H9 (cell line): ENCODE measurements at regions not wholly inside any gene's neighbourhood (a gene's known extent, or its start where the extent isn't known, plus 50 kb on each side); places are given as distances from the start of the nearest gene placed in this dataset.

Experiments used
- DNase-seq: peaks from one replicate; pipeline ENCODE4 v3.0.0-alpha.2; 2017
- H2AFZ ChIP-seq: one replicate; pipeline ENCODE4 v1.6.1; 2013; ENCODE audit warnings: mild to moderate bottlenecking, low read length, control low read depth, moderate library complexity
- H2AK5ac ChIP-seq: 2 replicates; pipeline ENCODE4 v1.6.1; 2013; ENCODE audit warnings: low read length, control low read depth, mixed read lengths; ENCODE audit not compliant: insufficient read length
- H2BK120ac ChIP-seq: one replicate; pipeline ENCODE4 v1.6.1; 2013; ENCODE audit warnings: low read depth, mild to moderate bottlenecking, low read length, control low read depth, inconsistent platforms; ENCODE audit not compliant: poor library complexity, severe bottlenecking
- H2BK12ac ChIP-seq: 2 replicates; pipeline ENCODE4 v1.6.1; 2013; ENCODE audit warnings: low read length, control low read depth, mixed read lengths, low read depth; ENCODE audit not compliant: insufficient read length
- H2BK15ac ChIP-seq: 2 replicates; pipeline ENCODE4 v1.6.1; 2013; ENCODE audit warnings: low read depth, low read length, control low read depth
- H2BK20ac ChIP-seq: one replicate; pipeline ENCODE4 v1.6.1; 2013; ENCODE audit warnings: low read depth, mild to moderate bottlenecking, low read length, control low read depth, inconsistent platforms; ENCODE audit not compliant: poor library complexity, severe bottlenecking
- H2BK5ac ChIP-seq: 2 replicates; pipeline ENCODE4 v1.6.1; 2013; ENCODE audit warnings: low read length, control low read depth, mixed read lengths; ENCODE audit not compliant: insufficient read length
- H3K14ac ChIP-seq: 2 replicates; pipeline ENCODE4 v1.6.1; 2013; ENCODE audit warnings: low read length, control low read depth; ENCODE audit not compliant: insufficient read depth
- H3K18ac ChIP-seq: 2 replicates; pipeline ENCODE4 v1.6.1; 2013; ENCODE audit warnings: low read depth, mild to moderate bottlenecking, mixed read lengths, low read length, control low read depth; ENCODE audit not compliant: insufficient read length
- H3K23ac ChIP-seq: 2 replicates; pipeline ENCODE4 v1.6.1; 2013; ENCODE audit warnings: low read length, control low read depth, mixed read lengths, low read depth; ENCODE audit not compliant: insufficient read length
- H3K23me2 ChIP-seq: 2 replicates; pipeline ENCODE4 v1.6.1; 2013; ENCODE audit warnings: low read depth, mild to moderate bottlenecking, mixed read lengths, low read length, control low read depth; ENCODE audit not compliant: insufficient read length, poor library complexity, severe bottlenecking
- H3K27ac ChIP-seq: 2 replicates; pipeline ENCODE4 v1.5.1; 2013; ENCODE audit warnings: low read length, control low read depth, mixed read lengths, low read depth; ENCODE audit not compliant: insufficient read length
- H3K27me3 ChIP-seq: 2 replicates; pipeline ENCODE4 v1.6.1; 2013; ENCODE audit warnings: low read length, control low read depth, inconsistent platforms; ENCODE audit not compliant: insufficient read depth
- H3K4ac ChIP-seq: 2 replicates; pipeline ENCODE4 v1.6.1; 2013; ENCODE audit warnings: low read depth, mild to moderate bottlenecking, control low read depth, inconsistent platforms, low read length, moderate library complexity
- H3K4me1 ChIP-seq: 2 replicates; pipeline ENCODE4 v1.6.1; 2013; ENCODE audit warnings: low read length, control low read depth, inconsistent platforms; ENCODE audit not compliant: insufficient read depth
- H3K4me2 ChIP-seq: 2 replicates; pipeline ENCODE4 v1.6.1; 2013; ENCODE audit warnings: low read length, control low read depth, mixed read lengths; ENCODE audit not compliant: insufficient read length, insufficient read depth
- H3K56ac ChIP-seq: 2 replicates; pipeline ENCODE4 v1.6.1; 2013; ENCODE audit warnings: low read depth, mild to moderate bottlenecking, mixed read lengths, low read length, control low read depth; ENCODE audit not compliant: insufficient read length
- H3K79me1 ChIP-seq: 2 replicates; pipeline ENCODE4 v1.6.1; 2013; ENCODE audit warnings: low read depth, mild to moderate bottlenecking, moderate library complexity, low read length, control low read depth, inconsistent platforms; ENCODE audit not compliant: insufficient read depth, poor library complexity, severe bottlenecking
- H3K79me2 ChIP-seq: 2 replicates; pipeline ENCODE4 v1.6.1; 2013; ENCODE audit warnings: low read length, control low read depth, inconsistent platforms; ENCODE audit not compliant: insufficient read depth
- H3K9ac ChIP-seq: 2 replicates; pipeline ENCODE4 v1.6.1; 2013; ENCODE audit warnings: low read length, control low read depth, mixed read lengths; ENCODE audit not compliant: insufficient read length; ENCODE audit errors: extremely low read depth
- H3K9me3 ChIP-seq: one replicate; pipeline ENCODE4 v1.6.1; 2013; ENCODE audit warnings: low read depth, low read length, inconsistent platforms; ENCODE audit not compliant: control insufficient read depth
- H3T11ph ChIP-seq: one replicate; pipeline ENCODE4 v1.6.1; 2013; ENCODE audit warnings: mild to moderate bottlenecking, low read length, control low read depth, inconsistent platforms
- H4K20me1 ChIP-seq: one replicate; pipeline ENCODE4 v1.6.1; 2013; ENCODE audit not compliant: control insufficient read depth, insufficient read length, insufficient read depth
- H4K5ac ChIP-seq: 2 replicates; pipeline ENCODE4 v1.6.1; 2013; ENCODE audit warnings: low read depth, mild to moderate bottlenecking, mixed read lengths, low read length, control low read depth; ENCODE audit not compliant: insufficient read length
- H4K8ac ChIP-seq: replicated peaks from 2 replicates; pipeline ENCODE4 v1.6.1; 2013; ENCODE audit warnings: low read length, control low read depth, mixed read lengths, low read depth; ENCODE audit not compliant: insufficient read length
- H4K91ac ChIP-seq: 2 replicates; pipeline ENCODE4 v1.6.1; 2013; ENCODE audit warnings: low read depth, mild to moderate bottlenecking, moderate library complexity, mixed read lengths, low read length, control low read depth; ENCODE audit not compliant: insufficient read length
- H3K27ac Mint-ChIP-seq, 3 experiments: 2 replicates in 2 of 3; 3 replicates in 1 of 3; pipeline ENCODE4 v1.8.0; 2020 to 2021; ENCODE audit warnings: mixed read lengths in 3 of 3, mild to moderate bottlenecking in 1 of 3, moderate library complexity in 1 of 3
- H3K27me3 Mint-ChIP-seq: 2 replicates; pipeline ENCODE4 v1.8.0; 2021; ENCODE audit warnings: low read depth, mild to moderate bottlenecking, moderate library complexity, mixed read lengths
- H3K36me3 Mint-ChIP-seq, 3 experiments: 2 replicates in 2 of 3; 3 replicates in 1 of 3; pipeline ENCODE4 v1.8.0; 2020 to 2021; ENCODE audit warnings: low read depth in 3 of 3, mixed read lengths in 3 of 3; ENCODE audit not compliant: insufficient read depth in 1 of 3
- H3K4me1 Mint-ChIP-seq, 2 experiments: 2 replicates each; pipeline ENCODE4 v1.8.0; 2020; ENCODE audit warnings: mixed read lengths in 2 of 2
- H3K4me3 Mint-ChIP-seq, 2 experiments: 2 replicates in 1 of 2; 3 replicates in 1 of 2; pipeline ENCODE4 v1.8.0; 2020 to 2021; ENCODE audit warnings: mild to moderate bottlenecking in 2 of 2, mixed read lengths in 2 of 2, moderate library complexity in 1 of 2
- H3K9me3 Mint-ChIP-seq, 2 experiments: 2 replicates in 1 of 2; 3 replicates in 1 of 2; pipeline ENCODE4 v1.8.0; 2020; ENCODE audit warnings: mild to moderate bottlenecking in 2 of 2, mixed read lengths in 2 of 2, moderate library complexity in 1 of 2
- CTCF ChIP-seq: fragments of 200-600 bp; sonication (generic); conservative IDR thresholded peaks from 3 replicates; pipeline ENCODE4 v1.8.0; 2021; ENCODE audit warnings: antibody characterized with exemption, mild to moderate bottlenecking
- WGBS: extraction: QIAGEN DNeasy Blood & Tissue Kit; methylation state at CpG from one replicate; pipeline ENCODE4 v1.1.7; 2013; ENCODE audit warnings: missing lambda C conversion rate, low lambda C conversion rate, mixed read lengths; ENCODE audit not compliant: insufficient read length; ENCODE audit errors: extremely low coverage; 5-methylcytosine and 5-hydroxymethylcytosine counted together

DNA sequence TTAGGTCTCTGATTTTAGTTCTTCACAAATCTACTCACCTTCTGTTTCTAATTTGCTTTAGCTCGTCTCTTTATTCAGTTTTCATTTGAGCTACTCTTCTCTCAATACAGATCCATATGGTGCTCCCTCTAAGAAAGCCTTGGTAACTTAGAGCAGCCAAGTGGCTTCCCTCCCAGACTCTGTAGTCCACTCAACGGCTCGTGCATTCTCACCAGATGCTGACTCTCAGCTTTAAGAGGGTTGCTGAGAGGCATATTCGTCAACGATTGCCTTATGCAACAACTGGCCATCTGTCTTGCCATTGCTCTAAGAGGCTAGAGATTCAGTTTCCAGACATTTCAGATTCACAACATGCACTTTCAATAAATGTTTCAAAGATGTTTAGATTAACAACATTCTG lies 785.8 kb upstream of the SLC10A2 start:
- no peaks in the 10 kb centered on the region for H3K4me1 ChIP-seq
- H3K9me3 Mint-ChIP-seq, result no peaks in the 10 kb centered on the region
- no peaks in the 10 kb centered on the region for H3K27me3 Mint-ChIP-seq
- H3T11ph ChIP-seq, result no peak overlapping the region
- H3K4me1 Mint-ChIP-seq, result no peaks in the 10 kb centered on the region
- no peak overlapping the region for H3K14ac ChIP-seq
- no peaks in the 10 kb centered on the region for H3K9me3 ChIP-seq
- H2BK120ac ChIP-seq, result no peak overlapping the region
- H3K27ac ChIP-seq, result no peak overlapping the region
- no peak overlapping the region for H3K27ac Mint-ChIP-seq
- no peak overlapping the region for H2BK20ac ChIP-seq
- H3K56ac ChIP-seq, result no peak overlapping the region
- DNase-seq, result no peak
- H2BK12ac ChIP-seq, result no peak overlapping the region
- WGBS, result no CpG with 5 or more reads among the region's 5 CpGs
- H3K18ac ChIP-seq, result no peak overlapping the region
- H3K79me1 ChIP-seq, result no peaks in the 10 kb centered on the region
- no peak overlapping the region for H4K8ac ChIP-seq
- no peaks in the 10 kb centered on the region for H3K23me2 ChIP-seq
- H2BK15ac ChIP-seq, result no peak overlapping the region
- no peaks in the 10 kb centered on the region for H3K27me3 ChIP-seq
- H3K4ac ChIP-seq, result no peak overlapping the region
- H4K20me1 ChIP-seq, result no peaks in the 10 kb centered on the region
- H2BK5ac ChIP-seq, result no peak overlapping the region
- no peak overlapping the region for H4K5ac ChIP-seq
- no peak overlapping the region for H3K9ac ChIP-seq
- H3K79me2 ChIP-seq, result no peaks in the 10 kb centered on the region
- H3K4me2 ChIP-seq, result no peak overlapping the region
- H2AFZ ChIP-seq, result no peak overlapping the region
- no peak overlapping the region for H4K91ac ChIP-seq
- no peak overlapping the region for H2AK5ac ChIP-seq
- H3K23ac ChIP-seq, result no peak overlapping the region
- no peak overlapping the region for H3K4me3 Mint-ChIP-seq
- no peaks in the 10 kb centered on the region for H3K36me3 Mint-ChIP-seq
- no peak for TF ChIP-seq CTCF
